Right renal cortex interstitium (tissue), 3 donors: ENCODE measurements at regions not wholly inside any gene's neighbourhood (a gene's known extent, or its start where the extent isn't known, plus 50 kb on each side); places are given as distances from the start of the nearest gene placed in this dataset.

Experiments
- DNase-seq, 3 donors: peaks; one replicate each; pipeline ENCODE4 v3.0.0-alpha.2; 2013; ENCODE audit warnings: low read depth in 3 of 3, low spot score in 2 of 3

GRCh38 chr7:89908736-89909135 is 245.5 kb upstream of the STEAP1 start:
- no peak for DNase-seq

GRCh38 chr7:89914711-89915110 is 239.6 kb upstream of the STEAP1 start:
- peak in 2 of 3 donors; percentile 1 for DNase-seq

- DNase-seq: no peak
These were observed 228.1 kb upstream of the STEAP1 start for GRCh38 chr7:89926194-89926593.

GRCh38 chr7:89926701-89927100 is 227.6 kb upstream of the STEAP1 start:
- no peak for DNase-seq

GRCh38 chr7:89927762-89928161 is 226.5 kb upstream of the STEAP1 start:
- DNase-seq: no peak

- DNase-seq: no peak
These were observed 225.8 kb upstream of the STEAP1 start for GRCh38 chr7:89928451-89928850.

- no peak for DNase-seq
These were observed 220.2 kb upstream of the STEAP1 start for GRCh38 chr7:89934101-89934500.

- no peak for DNase-seq
These were observed 210.7 kb upstream of the STEAP1 start for GRCh38 chr7:89943525-89944050.

GRCh38 chr7:89958525-89959068 is 195.7 kb upstream of the STEAP1 start:
- DNase-seq: no peak

- no peak for DNase-seq
These were observed 188.1 kb upstream of the STEAP1 start for GRCh38 chr7:89966067-89966664.

GRCh38 chr7:89975577-89975976 is 178.7 kb upstream of the STEAP1 start:
- DNase-seq: no peak

- no peak for DNase-seq
These were observed 166.6 kb upstream of the STEAP1 start for GRCh38 chr7:89987665-89988064.

GRCh38 chr7:89988074-89988473 is 166.2 kb upstream of the STEAP1 start:
- no peak for DNase-seq

- DNase-seq: no peak
These were observed 164.8 kb upstream of the STEAP1 start for GRCh38 chr7:89989454-89989853.

- DNase-seq: no peak
These were observed 159.8 kb upstream of the STEAP1 start for GRCh38 chr7:89994483-89994882.

GRCh38 chr7:89998554-89998953 is 155.7 kb upstream of the STEAP1 start:
- DNase-seq: no peak

- DNase-seq: no peak
These were observed 148.4 kb upstream of the STEAP1 start for GRCh38 chr7:90005836-90006235.

GRCh38 chr7:90007001-90007654 is 147.1 kb upstream of the STEAP1 start:
- DNase-seq: no peak

GRCh38 chr7:90007831-90008230 is 146.4 kb upstream of the STEAP1 start:
- DNase-seq: no peak

- DNase-seq: no peak
These were observed 132.1 kb upstream of the STEAP1 start for GRCh38 chr7:90022213-90022612.

GRCh38 chr7:90025771-90026170 is 128.5 kb upstream of the STEAP1 start:
- no peak for DNase-seq

GRCh38 chr7:90033850-90034249 is 120.4 kb upstream of the STEAP1 start:
- no peak for DNase-seq
